ENCODE measurements at regions not wholly inside any gene's neighbourhood (a gene's known extent, or its start where the extent isn't known, plus 50 kb on each side); places are given as distances from the start of the nearest gene placed in this dataset.

- Histone ChIP-seq H3K27ac (no peak overlapping the region), H3K4me3 (no peak overlapping the region)
- TF ChIP-seq, protein P1, sequence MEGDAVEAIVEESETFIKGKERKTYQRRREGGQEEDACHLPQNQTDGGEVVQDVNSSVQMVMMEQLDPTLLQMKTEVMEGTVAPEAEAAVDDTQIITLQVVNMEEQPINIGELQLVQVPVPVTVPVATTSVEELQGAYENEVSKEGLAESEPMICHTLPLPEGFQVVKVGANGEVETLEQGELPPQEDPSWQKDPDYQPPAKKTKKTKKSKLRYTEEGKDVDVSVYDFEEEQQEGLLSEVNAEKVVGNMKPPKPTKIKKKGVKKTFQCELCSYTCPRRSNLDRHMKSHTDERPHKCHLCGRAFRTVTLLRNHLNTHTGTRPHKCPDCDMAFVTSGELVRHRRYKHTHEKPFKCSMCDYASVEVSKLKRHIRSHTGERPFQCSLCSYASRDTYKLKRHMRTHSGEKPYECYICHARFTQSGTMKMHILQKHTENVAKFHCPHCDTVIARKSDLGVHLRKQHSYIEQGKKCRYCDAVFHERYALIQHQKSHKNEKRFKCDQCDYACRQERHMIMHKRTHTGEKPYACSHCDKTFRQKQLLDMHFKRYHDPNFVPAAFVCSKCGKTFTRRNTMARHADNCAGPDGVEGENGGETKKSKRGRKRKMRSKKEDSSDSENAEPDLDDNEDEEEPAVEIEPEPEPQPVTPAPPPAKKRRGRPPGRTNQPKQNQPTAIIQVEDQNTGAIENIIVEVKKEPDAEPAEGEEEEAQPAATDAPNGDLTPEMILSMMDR (IDR thresholded peaks at IDR 0.05), result no peak
- no peak for DNase-seq (ENCODE audit: low spot score)
These were observed 441.1 kb downstream of the SETD4 start for GRCh38 chr21:35619184-35619583.

GRCh38 chr21:35617491-35617890 lies 442.8 kb downstream of the SETD4 start:
- H3K4me3 ChIP-seq, result no peak overlapping the region
- DNase-seq (ENCODE audit: low spot score), result no peak
- TF ChIP-seq, protein P1 (IDR thresholded peaks at IDR 0.05), result no peak
- no peak overlapping the region for H3K27ac ChIP-seq

DNA sequence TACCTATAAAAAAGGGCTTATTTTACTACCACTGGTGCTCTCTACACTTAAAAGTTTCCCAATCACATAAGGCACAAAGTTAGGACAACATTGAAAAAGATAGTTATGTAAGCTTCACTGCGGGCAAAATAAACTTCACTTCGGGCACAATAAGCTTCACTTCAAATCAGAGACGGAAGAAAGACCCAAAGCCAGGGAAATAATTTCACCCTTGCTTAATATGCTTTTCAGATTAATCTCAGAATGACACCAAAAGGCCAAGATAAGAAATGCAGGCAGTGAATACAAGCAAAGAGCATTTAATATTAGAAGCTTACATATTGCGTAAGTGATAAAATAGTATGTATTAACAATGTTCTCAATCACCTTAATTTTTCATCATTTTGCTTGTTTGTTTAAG lies 444.2 kb downstream of the SETD4 start:
- no peak overlapping the region for H3K27ac ChIP-seq
- TF ChIP-seq, protein P1 (IDR thresholded peaks at IDR 0.05), result no peak
- no peak overlapping the region for H3K4me3 ChIP-seq
- no peak for DNase-seq (ENCODE audit: low spot score)

DNA sequence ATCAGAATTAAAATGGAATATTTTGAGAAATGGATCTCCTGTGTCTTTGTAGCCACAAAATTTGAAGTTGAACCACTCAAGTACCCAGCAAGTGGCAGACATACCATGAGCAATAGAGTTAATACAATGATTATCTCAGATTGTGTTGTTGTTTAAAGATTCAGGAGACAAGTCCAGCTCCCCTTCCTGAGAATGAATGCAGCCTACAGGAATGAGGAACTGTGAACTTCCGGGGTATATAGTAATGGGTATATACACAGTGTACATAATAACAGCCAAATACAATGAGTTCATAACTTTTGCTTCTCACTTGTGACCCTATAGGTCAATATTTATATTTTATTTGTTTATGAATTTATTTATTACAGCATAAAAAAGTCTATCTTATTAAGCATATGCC lies 445.0 kb downstream of the SETD4 start:
- H3K4me3 ChIP-seq, result no peak overlapping the region
- DNase-seq (ENCODE audit: low spot score), result no peak
- TF ChIP-seq, protein P1 (IDR thresholded peaks at IDR 0.05), result no peak
- no peak overlapping the region for H3K27ac ChIP-seq

DNA sequence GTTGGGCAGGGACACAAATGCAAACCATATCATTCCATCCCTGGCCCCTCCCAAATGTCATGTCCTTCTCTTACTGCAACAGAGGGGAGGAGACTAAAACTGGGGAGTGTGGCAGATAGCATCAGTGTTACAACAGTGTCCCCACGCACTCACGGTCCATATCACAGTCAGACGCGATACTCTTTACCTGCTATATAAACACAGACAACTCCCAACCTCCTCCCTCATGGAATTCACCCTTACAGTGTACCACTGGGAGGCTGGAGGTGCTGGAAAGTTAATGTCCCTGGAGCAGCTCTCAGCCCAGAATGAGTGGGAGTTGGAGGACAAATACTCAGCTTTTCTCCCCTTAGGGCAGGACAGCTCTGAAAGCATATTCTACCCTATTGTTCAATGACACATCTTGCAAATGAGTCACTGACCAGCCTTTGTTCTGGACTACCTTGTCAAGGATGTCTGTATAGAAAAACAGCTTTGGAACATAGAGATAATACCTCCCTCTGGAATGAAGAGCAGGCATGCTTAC lies 445.9 kb downstream of the SETD4 start:
- no peak for DNase-seq (ENCODE audit: low spot score)
- TF ChIP-seq, protein P1 (IDR thresholded peaks at IDR 0.05), result no peak
- no peak overlapping the region for H3K27ac ChIP-seq
- H3K4me3 ChIP-seq, result no peak overlapping the region

DNA sequence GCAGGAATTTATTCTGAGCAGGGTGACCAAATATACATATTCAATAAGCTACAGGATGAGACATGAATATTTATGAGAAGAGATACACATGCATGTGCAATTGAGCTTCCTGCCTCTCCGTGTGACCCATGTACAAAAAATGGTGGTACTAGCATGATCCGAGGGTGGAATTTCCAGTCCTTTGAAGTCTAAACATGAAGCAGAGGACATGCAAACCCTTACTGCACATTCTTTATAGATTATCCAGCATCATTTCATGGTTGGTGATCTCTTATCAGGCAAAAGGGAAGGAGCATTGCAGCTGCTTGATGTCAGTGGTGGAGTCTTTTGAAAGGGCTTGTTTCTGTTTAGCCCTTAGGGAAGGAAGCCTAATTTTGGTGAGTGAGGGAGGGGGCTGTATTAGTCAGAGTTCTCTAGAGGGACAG lies 448.6 kb downstream of the SETD4 start:
- H3K4me3 ChIP-seq, result no peak overlapping the region
- no peak overlapping the region for H3K27ac ChIP-seq

GRCh38 chr21:35609263-35609662 lies 451.1 kb downstream of the SETD4 start:
- H3K4me3 ChIP-seq, result no peak overlapping the region
- TF ChIP-seq, protein P1 (IDR thresholded peaks at IDR 0.05), result no peak
- no peak for DNase-seq (ENCODE audit: low spot score)
- no peak overlapping the region for H3K27ac ChIP-seq

More for the DNA sequence above, 448.6 kb downstream of the SETD4 start:
- TF ChIP-seq, protein P1 (IDR thresholded peaks at IDR 0.05), result no peak
- no peak for DNase-seq (ENCODE audit: low spot score)
